Trophoblast cell (in vitro differentiated cells and primary cell): ENCODE measurements at regions not wholly inside any gene's neighbourhood (a gene's known extent, or its start where the extent isn't known, plus 50 kb on each side); places are given as distances from the start of the nearest gene placed in this dataset.
A peak's percentile ranks its signal among the peaks of the same experiment; 100 is the strongest.

Experiments used
- DNase-seq, 2 donors: peaks; one replicate each; pipeline ENCODE4 v3.0.0-alpha.2; 2016
- H2AFZ ChIP-seq: 2 replicates; pipeline ENCODE4 v1.6.1; 2013; ENCODE audit warnings: low read length, moderate library complexity, mild to moderate bottlenecking; ENCODE audit not compliant: insufficient read depth, poor library complexity
- H2AK5ac ChIP-seq: 2 replicates; pipeline ENCODE4 v1.6.1; 2013; ENCODE audit warnings: mild to moderate bottlenecking, low read length
- H2BK120ac ChIP-seq: 2 replicates; pipeline ENCODE4 v1.6.1; 2013; ENCODE audit warnings: low read length, mild to moderate bottlenecking, moderate library complexity; ENCODE audit not compliant: insufficient read depth, poor library complexity
- H2BK12ac ChIP-seq: 2 replicates; pipeline ENCODE4 v1.6.1; 2013; ENCODE audit warnings: mild to moderate bottlenecking, low read length, moderate library complexity
- H2BK5ac ChIP-seq: 2 replicates; pipeline ENCODE4 v1.6.1; 2013; ENCODE audit warnings: low read length, low read depth, moderate library complexity, mild to moderate bottlenecking; ENCODE audit not compliant: poor library complexity
- H3K14ac ChIP-seq: 2 replicates; pipeline ENCODE4 v1.6.1; 2013; ENCODE audit warnings: mild to moderate bottlenecking, low read length
- H3K18ac ChIP-seq: 2 replicates; pipeline ENCODE4 v1.6.1; 2013; ENCODE audit warnings: mild to moderate bottlenecking, low read length
- H3K23ac ChIP-seq: 2 replicates; pipeline ENCODE4 v1.6.1; 2013; ENCODE audit warnings: low read length
- H3K27ac ChIP-seq: 2 replicates; pipeline ENCODE4 v1.5.1; 2013; ENCODE audit warnings: low read depth, mild to moderate bottlenecking, inconsistent platforms, low read length, moderate library complexity
- H3K27me3 ChIP-seq: 2 replicates; pipeline ENCODE4 v1.6.1; 2013; ENCODE audit warnings: inconsistent platforms, mild to moderate bottlenecking, low read length, moderate library complexity; ENCODE audit not compliant: insufficient read depth
- H3K36me3 ChIP-seq, 2 experiments: 1 replicate in 1 of 2; 2 replicates in 1 of 2; pipeline ENCODE4 v1.6.1; 2013; ENCODE audit warnings: low read length in 2 of 2, mild to moderate bottlenecking in 2 of 2, moderate library complexity in 1 of 2; ENCODE audit not compliant: insufficient read depth in 2 of 2, control insufficient read depth in 1 of 2
- H3K4ac ChIP-seq: 2 replicates; pipeline ENCODE4 v1.6.1; 2013; ENCODE audit warnings: low read depth, mild to moderate bottlenecking, low read length, moderate library complexity
- H3K4me1 ChIP-seq, 2 experiments: 1 replicate in 1 of 2; 2 replicates in 1 of 2; pipeline ENCODE4 v1.6.1; 2013; ENCODE audit warnings: low read length in 2 of 2, mild to moderate bottlenecking in 2 of 2, moderate library complexity in 1 of 2; ENCODE audit not compliant: insufficient read depth in 2 of 2, control insufficient read depth in 1 of 2
- H3K4me2 ChIP-seq: 2 replicates; pipeline ENCODE4 v1.6.1; 2013; ENCODE audit warnings: inconsistent platforms, mild to moderate bottlenecking, low read length, moderate library complexity
- H3K4me3 ChIP-seq: 2 replicates; pipeline ENCODE4 v1.5.1; 2013; ENCODE audit warnings: mild to moderate bottlenecking, low read depth, low read length, inconsistent platforms
- H3K79me1 ChIP-seq: one replicate; pipeline ENCODE4 v1.6.1; 2013; ENCODE audit warnings: low read length
- H3K79me2 ChIP-seq: 2 replicates; pipeline ENCODE4 v1.6.1; 2013; ENCODE audit warnings: low read length, mild to moderate bottlenecking; ENCODE audit not compliant: control insufficient read depth, insufficient read depth, poor library complexity
- H3K9ac ChIP-seq: 2 replicates; pipeline ENCODE4 v1.6.1; 2013; ENCODE audit warnings: mild to moderate bottlenecking, low read length
- H3K9me3 ChIP-seq: 2 replicates; pipeline ENCODE4 v1.6.1; 2013; ENCODE audit warnings: low read depth, mild to moderate bottlenecking, control low read depth, inconsistent platforms, low read length; ENCODE audit not compliant: insufficient read depth
- H4K12ac ChIP-seq: 2 replicates; pipeline ENCODE4 v1.6.1; 2013; ENCODE audit warnings: low read depth, mild to moderate bottlenecking, low read length, moderate library complexity
- H4K8ac ChIP-seq: 2 replicates; pipeline ENCODE4 v1.6.1; 2013; ENCODE audit warnings: low read depth, mild to moderate bottlenecking, low read length, moderate library complexity
- H4K91ac ChIP-seq: one replicate; pipeline ENCODE4 v1.6.1; 2013; ENCODE audit warnings: low read depth, mild to moderate bottlenecking, low read length, moderate library complexity
- WGBS: extraction: QIAGEN DNeasy Blood & Tissue Kit; methylation state at CpG from one replicate; pipeline ENCODE4 v1.1.7; 2013; ENCODE audit warnings: missing lambda C conversion rate; ENCODE audit not compliant: insufficient read length, insufficient coverage; ENCODE audit errors: extremely low coverage; 5-methylcytosine and 5-hydroxymethylcytosine counted together

GRCh38 chr21:35395728-35396127 lies 346.6 kb upstream of the RUNX1 start:
- H3K79me1 ChIP-seq: peaks cover 2% of the 10 kb centered on the region
- peak overlapping the region; percentile 63 for H2BK12ac ChIP-seq
- H4K12ac ChIP-seq: no peak overlapping the region
- no peak overlapping the region for H3K23ac ChIP-seq
- H4K8ac ChIP-seq: no peak overlapping the region
- DNase-seq: no peak
- no peak overlapping the region for H2AFZ ChIP-seq
- H3K9me3 ChIP-seq: no peaks in the 10 kb centered on the region
- H2AK5ac ChIP-seq: no peak overlapping the region
- no peaks in the 10 kb centered on the region for H3K36me3 ChIP-seq
- no peak overlapping the region for H3K27ac ChIP-seq
- no peak overlapping the region for H2BK120ac ChIP-seq
- H3K4me2 ChIP-seq: no peak overlapping the region
- no peaks in the 10 kb centered on the region for H3K79me2 ChIP-seq
- no peak overlapping the region for H3K18ac ChIP-seq
- H2BK5ac ChIP-seq: no peak overlapping the region
- H3K14ac ChIP-seq: peak overlapping the region; percentile 25
- H3K4me3 ChIP-seq: no peak overlapping the region
- H3K4me1 ChIP-seq: peaks cover 2% of the 10 kb centered on the region in 2 experiments
- H3K9ac ChIP-seq: no peak overlapping the region
- WGBS: no CpG with 5 or more reads among the region's 1 CpG
- H4K91ac ChIP-seq: no peak overlapping the region
- no peak overlapping the region for H3K4ac ChIP-seq
- H3K27me3 ChIP-seq: no peaks in the 10 kb centered on the region

DNA sequence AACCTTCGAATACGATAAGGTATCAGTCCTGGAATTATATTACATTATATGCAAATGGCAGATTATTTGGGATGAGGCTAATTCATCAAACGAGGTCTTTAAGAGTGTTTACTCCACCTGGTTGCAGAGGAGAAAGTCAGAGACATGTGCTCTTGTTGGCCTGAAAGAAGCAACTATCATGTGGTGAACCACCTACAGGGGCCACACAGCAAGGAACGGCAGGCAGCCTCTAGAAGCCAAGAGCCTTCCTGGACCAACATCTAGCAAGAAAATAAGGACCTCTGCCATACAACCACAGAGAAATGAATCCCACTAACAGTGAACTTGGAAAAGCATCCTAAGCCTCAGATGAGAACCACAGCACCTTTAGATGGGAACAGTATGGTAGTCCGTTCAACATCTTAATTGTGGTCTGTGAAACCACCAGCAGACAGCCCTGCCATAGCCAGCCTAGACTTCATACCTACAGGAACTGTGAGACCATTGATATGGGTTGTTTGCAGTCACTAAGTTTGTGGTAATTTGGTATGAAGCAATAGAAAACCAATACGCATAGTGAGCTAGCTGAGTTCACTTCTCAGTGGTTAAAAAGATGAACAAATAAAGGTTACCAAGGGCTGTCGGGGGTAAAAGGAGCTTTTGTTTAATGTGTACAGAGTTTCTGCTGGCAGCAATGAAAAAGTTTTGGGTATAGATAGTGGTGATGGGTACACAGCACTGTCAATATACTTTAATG lies 345.7 kb upstream of the RUNX1 start:
- Histone ChIP-seq H3K79me1 (peaks cover 2% of the 10 kb centered on the region), H3K23ac (no peak overlapping the region), H3K4ac (no peak overlapping the region), H2AK5ac (no peak overlapping the region), H4K91ac (no peak overlapping the region), H2AFZ (no peak overlapping the region), H3K4me2 (no peak overlapping the region), H2BK5ac (no peak overlapping the region), H3K27ac (no peak overlapping the region), H2BK120ac (no peak overlapping the region), H3K9ac (no peak overlapping the region), H3K27me3 (no peaks in the 10 kb centered on the region), H3K79me2 (no peaks in the 10 kb centered on the region), H3K4me3 (no peak overlapping the region), H3K9me3 (no peaks in the 10 kb centered on the region), H3K4me1 (no peaks in the 10 kb centered on the region), H3K36me3 (no peaks in the 10 kb centered on the region), H4K8ac (no peak overlapping the region), H4K12ac (no peak overlapping the region), H2BK12ac (no peak overlapping the region), H3K14ac (no peak overlapping the region), H3K18ac (no peak overlapping the region)
- no CpG with 5 or more reads among the region's 7 CpGs for WGBS
- DNase-seq: no peak

DNA sequence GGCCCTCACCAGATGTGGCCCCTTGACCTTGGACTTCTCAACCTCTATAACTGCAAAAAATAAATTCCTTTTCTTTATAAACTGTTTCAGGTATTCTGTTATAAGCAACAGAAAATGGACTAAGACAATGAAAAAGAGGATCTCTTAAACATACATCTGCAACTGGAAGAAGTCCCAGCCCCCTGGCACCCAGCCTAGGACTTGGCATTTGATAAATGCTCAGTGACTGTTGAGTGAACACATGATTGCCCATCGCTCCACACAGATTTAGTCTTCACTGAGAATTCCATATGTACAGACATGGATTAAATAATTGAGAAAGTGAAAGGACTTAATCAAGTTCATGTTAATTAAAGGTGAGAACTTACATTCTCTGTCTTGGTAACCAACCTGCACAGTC lies 344.9 kb upstream of the RUNX1 start:
- Histone ChIP-seq H3K4me3 (no peak overlapping the region), H3K14ac (no peak overlapping the region), H3K4me2 (no peak overlapping the region), H4K12ac (no peak overlapping the region), H4K91ac (no peak overlapping the region), H3K79me2 (no peaks in the 10 kb centered on the region), H2BK12ac (no peak overlapping the region), H2BK120ac (no peak overlapping the region), H4K8ac (no peak overlapping the region), H2AFZ (no peak overlapping the region), H2BK5ac (no peak overlapping the region), H3K79me1 (peaks cover 2% of the 10 kb centered on the region), H3K27me3 (no peaks in the 10 kb centered on the region), H3K4ac (no peak overlapping the region), H3K36me3 (no peaks in the 10 kb centered on the region), H3K9me3 (no peaks in the 10 kb centered on the region), H3K4me1 (no peaks in the 10 kb centered on the region), H3K23ac (no peak overlapping the region), H2AK5ac (no peak overlapping the region), H3K18ac (no peak overlapping the region), H3K27ac (no peak overlapping the region), H3K9ac (no peak overlapping the region)
- WGBS: no CpG with 5 or more reads among the region's 1 CpG
- no peak for DNase-seq

DNA sequence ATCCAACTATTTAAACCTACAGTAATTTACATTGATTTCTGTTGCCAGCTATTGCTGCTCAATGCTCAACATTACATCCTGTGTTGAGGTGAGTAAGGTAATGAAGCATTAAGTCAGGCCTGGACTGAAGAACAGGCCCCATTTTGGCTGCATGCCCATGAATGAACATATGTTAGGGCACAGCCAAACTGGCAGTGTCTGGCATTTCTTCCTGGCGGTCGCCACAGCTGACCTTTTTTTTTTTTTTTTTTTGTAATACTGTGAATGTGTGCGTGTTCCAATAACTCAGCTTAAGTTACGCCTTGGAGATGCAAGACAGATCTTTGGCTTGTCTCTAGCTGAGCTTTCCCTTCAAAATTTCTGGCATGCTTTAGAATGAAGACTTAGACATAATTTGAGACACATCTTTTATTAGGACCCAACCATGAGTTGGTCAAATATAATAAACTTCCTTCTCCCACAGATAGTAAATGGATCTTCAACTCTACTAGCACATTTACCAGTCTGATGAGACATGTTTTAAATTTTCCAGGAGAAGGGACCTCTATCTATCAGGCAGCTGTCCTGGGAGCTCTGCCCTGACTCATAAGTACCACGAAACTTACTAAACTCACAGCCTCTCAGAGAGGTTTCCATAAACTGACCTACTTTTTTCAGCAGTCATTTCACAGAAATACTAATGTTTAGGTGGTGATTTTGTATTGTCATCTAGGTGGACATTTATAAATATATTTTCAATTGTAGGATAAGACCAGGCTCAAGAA lies 341.1 kb upstream of the RUNX1 start:
- Histone ChIP-seq H4K8ac (no peak overlapping the region), H3K4me2 (no peak overlapping the region), H3K36me3 (no peaks in the 10 kb centered on the region), H2BK5ac (no peak overlapping the region), H3K14ac (no peak overlapping the region), H3K9me3 (no peaks in the 10 kb centered on the region), H3K4me3 (no peak overlapping the region), H2BK120ac (no peak overlapping the region), H3K4me1 (no peaks in the 10 kb centered on the region), H3K79me1 (no peaks in the 10 kb centered on the region), H3K4ac (no peak overlapping the region), H2BK12ac (no peak overlapping the region), H2AFZ (no peak overlapping the region), H3K79me2 (no peaks in the 10 kb centered on the region), H2AK5ac (no peak overlapping the region), H4K12ac (no peak overlapping the region), H4K91ac (no peak overlapping the region), H3K18ac (no peak overlapping the region), H3K27me3 (no peaks in the 10 kb centered on the region), H3K27ac (no peak overlapping the region), H3K9ac (no peak overlapping the region), H3K23ac (no peak overlapping the region)
- no peak for DNase-seq
- no CpG with 5 or more reads among the region's 5 CpGs for WGBS
